GM23338 (cell line): ENCODE measurements at regions not wholly inside any gene's neighbourhood (a gene's known extent, or its start where the extent isn't known, plus 50 kb on each side); places are given as distances from the start of the nearest gene placed in this dataset.

Experiments used
- ATAC-seq: fragments of 200-7000 bp; cut with Tn5 transposase; 3 replicates; pipeline ENCODE4 v1.9.1; 2020
- DNase-seq: peaks from one replicate; pipeline ENCODE4 v3.0.0-alpha.2; 2015; ENCODE audit warnings: low spot score
- H2AFZ ChIP-seq: fragments of 200-600 bp; sonication (generic); 2 replicates; pipeline ENCODE4 v1.8.0; 2016; ENCODE audit warnings: antibody characterized with exemption, mild to moderate bottlenecking, moderate library complexity
- H3F3A ChIP-seq: fragments of 200-600 bp; sonication (generic); replicated peaks from 2 replicates; pipeline ENCODE4 v1.8.0; 2017; ENCODE audit warnings: antibody characterized with exemption, mixed run types, low read depth
- H3K27ac ChIP-seq: fragments of 200-600 bp; sonication (generic); 2 replicates; pipeline ENCODE4 v1.6.1; 2016; ENCODE audit warnings: low read depth
- H3K27me3 ChIP-seq: fragments of 200-600 bp; sonication (generic); 2 replicates; pipeline ENCODE4 v1.8.0; 2016; ENCODE audit warnings: mild to moderate bottlenecking, mixed run types, moderate library complexity; ENCODE audit not compliant: insufficient read depth
- H3K36me3 ChIP-seq: fragments of 200-600 bp; sonication (generic); 2 replicates; pipeline ENCODE4 v1.8.0; 2016; ENCODE audit warnings: mild to moderate bottlenecking; ENCODE audit not compliant: insufficient read depth
- H3K4me1 ChIP-seq: fragments of 200-600 bp; sonication (generic); 2 replicates; pipeline ENCODE4 v1.8.0; 2016; ENCODE audit warnings: mild to moderate bottlenecking, moderate library complexity; ENCODE audit not compliant: insufficient read depth
- H3K4me2 ChIP-seq: fragments of 200-600 bp; sonication (generic); 2 replicates; pipeline ENCODE4 v1.7.1; 2017; ENCODE audit warnings: mixed run types
- H3K4me3 ChIP-seq: fragments of 200-600 bp; sonication (generic); 2 replicates; pipeline ENCODE4 v1.6.1; 2016; ENCODE audit warnings: mixed run types
- H3K79me2 ChIP-seq: fragments of 200-600 bp; sonication (generic); replicated peaks from 2 replicates; pipeline ENCODE4 v1.8.0; 2017; ENCODE audit warnings: mild to moderate bottlenecking; ENCODE audit not compliant: insufficient read depth
- H3K9me2 ChIP-seq: fragments of 200-600 bp; sonication (generic); 2 replicates; pipeline ENCODE4 v1.8.0; 2017; ENCODE audit not compliant: insufficient read depth
- H4K20me1 ChIP-seq: fragments of 200-600 bp; sonication (generic); replicated peaks from 2 replicates; pipeline ENCODE4 v1.8.0; 2017; ENCODE audit warnings: mild to moderate bottlenecking; ENCODE audit not compliant: insufficient read depth
- H3K27ac Mint-ChIP-seq: 2 replicates; pipeline ENCODE4 v1.8.0; 2020; ENCODE audit warnings: inconsistent platforms, mild to moderate bottlenecking, moderate library complexity, mixed read lengths
- H3K27me3 Mint-ChIP-seq: 3 replicates; pipeline ENCODE4 v1.8.0; 2022; ENCODE audit warnings: low read depth, mild to moderate bottlenecking, moderate library complexity, mixed read lengths, inconsistent platforms; ENCODE audit not compliant: insufficient read depth, poor library complexity
- H3K36me3 Mint-ChIP-seq: 3 replicates; pipeline ENCODE4 v1.8.0; 2021; ENCODE audit warnings: low read depth, mild to moderate bottlenecking, inconsistent platforms, moderate library complexity, mixed read lengths
- H3K4me1 Mint-ChIP-seq: 3 replicates; pipeline ENCODE4 v1.8.0; 2020; ENCODE audit warnings: mild to moderate bottlenecking, inconsistent platforms, mixed read lengths
- H3K4me3 Mint-ChIP-seq: 3 replicates; pipeline ENCODE4 v1.8.0; 2021; ENCODE audit warnings: moderate library complexity, mild to moderate bottlenecking, inconsistent platforms, mixed read lengths
- H3K9me3 Mint-ChIP-seq: 3 replicates; pipeline ENCODE4 v1.8.0; 2020; ENCODE audit warnings: moderate library complexity, mild to moderate bottlenecking, inconsistent platforms, mixed read lengths
- CREB1 ChIP-seq: fragments of 250-450 bp; sonication (Bioruptor Pico); IDR thresholded peaks from 2 replicates; pipeline ENCODE4 v1.5.0; 2020; ENCODE audit warnings: low read depth, mild to moderate bottlenecking, moderate library complexity
- EZH2 ChIP-seq: fragments of 200-600 bp; sonication (generic); IDR thresholded peaks from one replicate; pipeline ENCODE4 v1.8.0; 2017; ENCODE audit warnings: antibody characterized with exemption, mild to moderate bottlenecking, low read depth; ENCODE audit not compliant: unreplicated experiment
- EZH2phosphoT487 ChIP-seq: fragments of 200-600 bp; sonication (generic); IDR thresholded peaks from one replicate; pipeline ENCODE4 v1.8.1; 2018; ENCODE audit warnings: antibody characterized with exemption; ENCODE audit not compliant: unreplicated experiment
- NANOG ChIP-seq: IDR thresholded peaks from 2 replicates; pipeline ENCODE4 v1.6.1; 2016; ENCODE audit warnings: antibody characterized with exemption, borderline replicate concordance
- POLR2AphosphoS5 ChIP-seq: IDR thresholded peaks from 2 replicates; pipeline ENCODE4 v1.6.1; 2016; ENCODE audit warnings: antibody characterized with exemption, low read depth
- STAT1 ChIP-seq: IDR thresholded peaks from one replicate; pipeline ENCODE4 v1.6.1; 2016; ENCODE audit warnings: antibody characterized with exemption; ENCODE audit not compliant: unreplicated experiment
- ZNF331 ChIP-seq: fragments of 250-450 bp; sonication (Bioruptor Pico); IDR thresholded peaks from 2 replicates; pipeline ENCODE4 v1.5.0; 2020; ENCODE audit warnings: low read depth, mild to moderate bottlenecking, moderate library complexity
- TF ChIP-seq, protein P1 (sequence below): fragments of 250-450 bp; sonication (Bioruptor Pico); IDR thresholded peaks from 2 replicates; pipeline ENCODE4 v1.5.0; 2020; ENCODE audit warnings: mild to moderate bottlenecking, moderate library complexity
- TF ChIP-seq, protein P2 (sequence below): IDR thresholded peaks from 2 replicates; pipeline ENCODE4 v1.6.1; 2016; ENCODE audit warnings: antibody characterized with exemption
- TF ChIP-seq, protein P3 (sequence below), 2 experiments: fragments of 200-600 bp in 1 of 2; sonication (generic) in 1 of 2; conservative IDR thresholded peaks; 2 replicates each; pipeline versions ENCODE4 v1.5.1 to v1.6.1; 2016 to 2017; ENCODE audit warnings: antibody characterized with exemption in 2 of 2, low read depth in 2 of 2, mild to moderate bottlenecking in 2 of 2, moderate library complexity in 1 of 2
- TF ChIP-seq, protein P4 (sequence below): IDR thresholded peaks from one replicate; pipeline ENCODE4 v1.6.1; 2018; ENCODE audit warnings: antibody characterized with exemption; ENCODE audit not compliant: unreplicated experiment

DNA sequence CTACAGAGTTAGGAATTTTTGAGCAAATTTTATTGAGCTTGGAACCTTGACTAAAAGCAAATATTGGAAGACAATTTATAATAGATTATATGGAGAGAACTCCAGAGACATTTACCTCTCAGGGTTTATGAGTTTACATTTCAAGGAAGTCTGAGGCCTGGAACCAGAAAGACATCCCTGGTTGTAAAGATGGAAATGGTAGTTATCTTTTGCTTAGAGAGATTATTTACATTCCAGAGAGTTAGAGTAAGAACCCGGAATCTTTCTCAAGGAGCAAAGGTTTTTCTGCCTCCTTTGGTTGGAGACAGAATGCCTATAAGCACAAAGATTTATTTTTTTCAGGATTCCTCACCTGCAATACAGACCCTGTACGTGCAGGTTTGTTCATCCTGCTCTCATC, 458.1 kb downstream of the TBL1XR1 start (continued):
- TF ChIP-seq, protein P1, sequence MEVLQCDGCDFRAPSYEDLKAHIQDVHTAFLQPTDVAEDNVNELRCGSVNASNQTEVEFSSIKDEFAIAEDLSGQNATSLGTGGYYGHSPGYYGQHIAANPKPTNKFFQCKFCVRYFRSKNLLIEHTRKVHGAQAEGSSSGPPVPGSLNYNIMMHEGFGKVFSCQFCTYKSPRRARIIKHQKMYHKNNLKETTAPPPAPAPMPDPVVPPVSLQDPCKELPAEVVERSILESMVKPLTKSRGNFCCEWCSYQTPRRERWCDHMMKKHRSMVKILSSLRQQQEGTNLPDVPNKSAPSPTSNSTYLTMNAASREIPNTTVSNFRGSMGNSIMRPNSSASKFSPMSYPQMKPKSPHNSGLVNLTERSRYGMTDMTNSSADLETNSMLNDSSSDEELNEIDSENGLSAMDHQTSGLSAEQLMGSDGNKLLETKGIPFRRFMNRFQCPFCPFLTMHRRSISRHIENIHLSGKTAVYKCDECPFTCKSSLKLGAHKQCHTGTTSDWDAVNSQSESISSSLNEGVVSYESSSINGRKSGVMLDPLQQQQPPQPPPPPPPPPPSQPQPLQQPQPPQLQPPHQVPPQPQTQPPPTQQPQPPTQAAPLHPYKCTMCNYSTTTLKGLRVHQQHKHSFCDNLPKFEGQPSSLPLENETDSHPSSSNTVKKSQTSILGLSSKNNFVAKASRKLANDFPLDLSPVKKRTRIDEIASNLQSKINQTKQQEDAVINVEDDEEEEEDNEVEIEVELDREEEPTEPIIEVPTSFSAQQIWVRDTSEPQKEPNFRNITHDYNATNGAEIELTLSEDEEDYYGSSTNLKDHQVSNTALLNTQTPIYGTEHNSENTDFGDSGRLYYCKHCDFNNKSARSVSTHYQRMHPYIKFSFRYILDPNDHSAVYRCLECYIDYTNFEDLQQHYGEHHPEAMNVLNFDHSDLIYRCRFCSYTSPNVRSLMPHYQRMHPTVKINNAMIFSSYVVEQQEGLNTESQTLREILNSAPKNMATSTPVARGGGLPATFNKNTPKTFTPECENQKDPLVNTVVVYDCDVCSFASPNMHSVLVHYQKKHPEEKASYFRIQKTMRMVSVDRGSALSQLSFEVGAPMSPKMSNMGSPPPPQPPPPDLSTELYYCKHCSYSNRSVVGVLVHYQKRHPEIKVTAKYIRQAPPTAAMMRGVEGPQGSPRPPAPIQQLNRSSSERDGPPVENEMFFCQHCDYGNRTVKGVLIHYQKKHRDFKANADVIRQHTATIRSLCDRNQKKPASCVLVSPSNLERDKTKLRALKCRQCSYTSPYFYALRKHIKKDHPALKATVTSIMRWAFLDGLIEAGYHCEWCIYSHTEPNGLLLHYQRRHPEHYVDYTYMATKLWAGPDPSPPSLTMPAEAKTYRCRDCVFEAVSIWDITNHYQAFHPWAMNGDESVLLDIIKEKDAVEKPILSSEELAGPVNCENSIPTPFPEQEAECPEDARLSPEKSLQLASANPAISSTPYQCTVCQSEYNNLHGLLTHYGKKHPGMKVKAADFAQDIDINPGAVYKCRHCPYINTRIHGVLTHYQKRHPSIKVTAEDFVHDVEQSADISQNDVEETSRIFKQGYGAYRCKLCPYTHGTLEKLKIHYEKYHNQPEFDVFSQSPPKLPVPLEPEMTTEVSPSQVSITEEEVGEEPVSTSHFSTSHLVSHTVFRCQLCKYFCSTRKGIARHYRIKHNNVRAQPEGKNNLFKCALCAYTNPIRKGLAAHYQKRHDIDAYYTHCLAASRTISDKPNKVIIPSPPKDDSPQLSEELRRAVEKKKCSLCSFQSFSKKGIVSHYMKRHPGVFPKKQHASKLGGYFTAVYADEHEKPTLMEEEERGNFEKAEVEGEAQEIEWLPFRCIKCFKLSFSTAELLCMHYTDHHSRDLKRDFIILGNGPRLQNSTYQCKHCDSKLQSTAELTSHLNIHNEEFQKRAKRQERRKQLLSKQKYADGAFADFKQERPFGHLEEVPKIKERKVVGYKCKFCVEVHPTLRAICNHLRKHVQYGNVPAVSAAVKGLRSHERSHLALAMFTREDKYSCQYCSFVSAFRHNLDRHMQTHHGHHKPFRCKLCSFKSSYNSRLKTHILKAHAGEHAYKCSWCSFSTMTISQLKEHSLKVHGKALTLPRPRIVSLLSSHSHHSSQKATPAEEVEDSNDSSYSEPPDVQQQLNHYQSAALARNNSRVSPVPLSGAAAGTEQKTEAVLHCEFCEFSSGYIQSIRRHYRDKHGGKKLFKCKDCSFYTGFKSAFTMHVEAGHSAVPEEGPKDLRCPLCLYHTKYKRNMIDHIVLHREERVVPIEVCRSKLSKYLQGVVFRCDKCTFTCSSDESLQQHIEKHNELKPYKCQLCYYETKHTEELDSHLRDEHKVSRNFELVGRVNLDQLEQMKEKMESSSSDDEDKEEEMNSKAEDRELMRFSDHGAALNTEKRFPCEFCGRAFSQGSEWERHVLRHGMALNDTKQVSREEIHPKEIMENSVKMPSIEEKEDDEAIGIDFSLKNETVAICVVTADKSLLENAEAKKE (CRISPR knock-in tag), result no peak
- TF ChIP-seq POLR2AphosphoS5 (no peak), EZH2phosphoT487 (no peak)
- TF ChIP-seq, protein P2, sequence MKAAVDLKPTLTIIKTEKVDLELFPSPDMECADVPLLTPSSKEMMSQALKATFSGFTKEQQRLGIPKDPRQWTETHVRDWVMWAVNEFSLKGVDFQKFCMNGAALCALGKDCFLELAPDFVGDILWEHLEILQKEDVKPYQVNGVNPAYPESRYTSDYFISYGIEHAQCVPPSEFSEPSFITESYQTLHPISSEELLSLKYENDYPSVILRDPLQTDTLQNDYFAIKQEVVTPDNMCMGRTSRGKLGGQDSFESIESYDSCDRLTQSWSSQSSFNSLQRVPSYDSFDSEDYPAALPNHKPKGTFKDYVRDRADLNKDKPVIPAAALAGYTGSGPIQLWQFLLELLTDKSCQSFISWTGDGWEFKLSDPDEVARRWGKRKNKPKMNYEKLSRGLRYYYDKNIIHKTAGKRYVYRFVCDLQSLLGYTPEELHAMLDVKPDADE, result no peak
- TF ChIP-seq, protein P3, sequence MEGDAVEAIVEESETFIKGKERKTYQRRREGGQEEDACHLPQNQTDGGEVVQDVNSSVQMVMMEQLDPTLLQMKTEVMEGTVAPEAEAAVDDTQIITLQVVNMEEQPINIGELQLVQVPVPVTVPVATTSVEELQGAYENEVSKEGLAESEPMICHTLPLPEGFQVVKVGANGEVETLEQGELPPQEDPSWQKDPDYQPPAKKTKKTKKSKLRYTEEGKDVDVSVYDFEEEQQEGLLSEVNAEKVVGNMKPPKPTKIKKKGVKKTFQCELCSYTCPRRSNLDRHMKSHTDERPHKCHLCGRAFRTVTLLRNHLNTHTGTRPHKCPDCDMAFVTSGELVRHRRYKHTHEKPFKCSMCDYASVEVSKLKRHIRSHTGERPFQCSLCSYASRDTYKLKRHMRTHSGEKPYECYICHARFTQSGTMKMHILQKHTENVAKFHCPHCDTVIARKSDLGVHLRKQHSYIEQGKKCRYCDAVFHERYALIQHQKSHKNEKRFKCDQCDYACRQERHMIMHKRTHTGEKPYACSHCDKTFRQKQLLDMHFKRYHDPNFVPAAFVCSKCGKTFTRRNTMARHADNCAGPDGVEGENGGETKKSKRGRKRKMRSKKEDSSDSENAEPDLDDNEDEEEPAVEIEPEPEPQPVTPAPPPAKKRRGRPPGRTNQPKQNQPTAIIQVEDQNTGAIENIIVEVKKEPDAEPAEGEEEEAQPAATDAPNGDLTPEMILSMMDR (conservative IDR thresholded peaks at IDR 0.05; ENCODE audit: low read depth in 2 of 2), result no peak

DNA sequence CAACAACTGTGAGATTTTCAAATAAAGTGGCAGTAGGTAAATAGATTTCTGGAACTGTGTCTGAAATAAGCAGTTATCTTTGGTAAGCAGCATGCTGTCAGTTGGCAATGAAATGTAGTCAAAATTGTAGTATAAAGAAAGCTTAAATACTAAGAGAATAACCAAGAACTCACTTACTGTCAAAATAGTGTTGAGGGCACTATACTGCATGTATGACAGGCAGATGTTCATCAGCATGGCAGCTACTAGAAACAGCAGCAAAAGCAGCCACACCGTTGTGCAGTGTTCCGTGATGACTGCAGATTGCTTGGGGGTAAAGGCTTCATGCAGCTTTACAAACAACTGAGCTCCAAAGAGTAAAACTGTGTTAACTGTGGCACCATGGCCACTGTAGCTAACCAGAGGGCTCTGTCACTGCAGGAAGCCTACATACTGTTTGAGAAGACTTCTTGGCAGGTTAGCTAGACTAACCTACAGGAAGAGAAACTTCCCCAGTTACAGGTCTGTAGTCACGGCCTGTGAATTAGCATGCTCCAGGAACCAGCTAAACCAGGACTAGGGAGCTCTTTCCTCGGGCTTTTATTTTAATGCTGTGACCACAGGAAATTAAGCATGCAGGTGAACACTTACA, 459.7 kb downstream of the TBL1XR1 start:
- Histone ChIP-seq H3K4me2 (no peak overlapping the region), H3K79me2 (no peaks in the 10 kb centered on the region), H3K9me2 (peaks cover 4% of the 10 kb centered on the region; the same call in 1 of the 2 replicates), H4K20me1 (no peaks in the 10 kb centered on the region), H3F3A (no peaks in the 10 kb centered on the region), H3K4me3 (no peak overlapping the region), H3K36me3 (no peaks in the 10 kb centered on the region), H3K27ac (no peak overlapping the region), H3K4me1 (peaks cover 6% of the 10 kb centered on the region; the same call in 1 of the 2 replicates), H3K27me3 (no peaks in the 10 kb centered on the region), H2AFZ (no peak overlapping the region)
- DNase-seq (no peak), ATAC-seq (no peak)
- H3K9me3 Mint-ChIP-seq, result no peaks in the 10 kb centered on the region
- H3K27me3 Mint-ChIP-seq, result peaks cover 4% of the 10 kb centered on the region
- H3K4me3 Mint-ChIP-seq, result no peak overlapping the region
- H3K4me1 Mint-ChIP-seq, result peaks cover 8% of the 10 kb centered on the region
- H3K36me3 Mint-ChIP-seq, result no peaks in the 10 kb centered on the region
- no peak overlapping the region for H3K27ac Mint-ChIP-seq
- TF ChIP-seq EZH2phosphoT487, result no peak
- TF ChIP-seq, protein P2, result no peak
- TF ChIP-seq ZNF331 (CRISPR knock-in tag), result no peak
- TF ChIP-seq STAT1, result no peak
- TF ChIP-seq EZH2, result no peak
- no peak for TF ChIP-seq CREB1
- TF ChIP-seq, protein P4, sequence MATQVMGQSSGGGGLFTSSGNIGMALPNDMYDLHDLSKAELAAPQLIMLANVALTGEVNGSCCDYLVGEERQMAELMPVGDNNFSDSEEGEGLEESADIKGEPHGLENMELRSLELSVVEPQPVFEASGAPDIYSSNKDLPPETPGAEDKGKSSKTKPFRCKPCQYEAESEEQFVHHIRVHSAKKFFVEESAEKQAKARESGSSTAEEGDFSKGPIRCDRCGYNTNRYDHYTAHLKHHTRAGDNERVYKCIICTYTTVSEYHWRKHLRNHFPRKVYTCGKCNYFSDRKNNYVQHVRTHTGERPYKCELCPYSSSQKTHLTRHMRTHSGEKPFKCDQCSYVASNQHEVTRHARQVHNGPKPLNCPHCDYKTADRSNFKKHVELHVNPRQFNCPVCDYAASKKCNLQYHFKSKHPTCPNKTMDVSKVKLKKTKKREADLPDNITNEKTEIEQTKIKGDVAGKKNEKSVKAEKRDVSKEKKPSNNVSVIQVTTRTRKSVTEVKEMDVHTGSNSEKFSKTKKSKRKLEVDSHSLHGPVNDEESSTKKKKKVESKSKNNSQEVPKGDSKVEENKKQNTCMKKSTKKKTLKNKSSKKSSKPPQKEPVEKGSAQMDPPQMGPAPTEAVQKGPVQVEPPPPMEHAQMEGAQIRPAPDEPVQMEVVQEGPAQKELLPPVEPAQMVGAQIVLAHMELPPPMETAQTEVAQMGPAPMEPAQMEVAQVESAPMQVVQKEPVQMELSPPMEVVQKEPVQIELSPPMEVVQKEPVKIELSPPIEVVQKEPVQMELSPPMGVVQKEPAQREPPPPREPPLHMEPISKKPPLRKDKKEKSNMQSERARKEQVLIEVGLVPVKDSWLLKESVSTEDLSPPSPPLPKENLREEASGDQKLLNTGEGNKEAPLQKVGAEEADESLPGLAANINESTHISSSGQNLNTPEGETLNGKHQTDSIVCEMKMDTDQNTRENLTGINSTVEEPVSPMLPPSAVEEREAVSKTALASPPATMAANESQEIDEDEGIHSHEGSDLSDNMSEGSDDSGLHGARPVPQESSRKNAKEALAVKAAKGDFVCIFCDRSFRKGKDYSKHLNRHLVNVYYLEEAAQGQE, result no peak
- TF ChIP-seq NANOG, result no peak
